ENCODE measurements at regions not wholly inside any gene's neighbourhood (a gene's known extent, or its start where the extent isn't known, plus 50 kb on each side); places are given as distances from the start of the nearest gene placed in this dataset.

DNA sequence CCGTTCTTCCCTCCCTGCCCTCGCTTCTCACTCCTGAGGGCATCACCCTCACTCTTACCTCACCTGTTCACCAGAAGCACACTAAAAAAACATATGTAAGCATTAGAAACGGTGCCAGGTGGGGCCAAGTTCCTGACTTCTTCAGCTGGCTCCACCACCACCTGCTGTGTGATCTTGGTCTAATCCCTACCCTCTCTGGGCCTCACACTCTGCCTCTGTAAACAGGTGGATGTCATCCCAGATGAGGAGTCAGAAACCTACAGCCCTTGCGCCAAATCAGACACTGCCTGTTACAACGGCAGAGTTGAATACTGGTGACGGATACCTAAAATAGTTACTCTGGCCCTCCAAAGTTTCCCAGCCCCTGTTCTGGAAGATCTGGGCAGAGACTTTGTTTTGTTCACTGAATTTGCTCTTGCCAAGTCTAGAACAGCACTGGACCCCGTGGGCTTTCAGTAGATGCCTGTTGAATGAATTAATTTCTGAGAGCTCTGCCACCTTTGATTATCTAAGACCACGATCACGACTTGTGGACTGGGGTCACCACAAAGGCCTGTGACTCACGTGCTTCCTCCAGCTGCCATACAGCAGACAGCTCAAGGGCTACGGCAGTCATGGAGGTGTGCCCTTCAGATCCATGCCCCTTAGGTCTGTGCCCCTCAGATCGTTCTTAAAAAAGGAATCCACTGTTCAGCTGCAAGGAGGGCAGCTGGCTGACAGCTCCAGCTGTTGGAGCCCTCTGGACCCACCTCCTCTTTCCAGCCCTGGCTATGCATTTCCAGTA lies 71.9 kb downstream of the GSC start:
- TF ChIP-seq, protein P1, sequence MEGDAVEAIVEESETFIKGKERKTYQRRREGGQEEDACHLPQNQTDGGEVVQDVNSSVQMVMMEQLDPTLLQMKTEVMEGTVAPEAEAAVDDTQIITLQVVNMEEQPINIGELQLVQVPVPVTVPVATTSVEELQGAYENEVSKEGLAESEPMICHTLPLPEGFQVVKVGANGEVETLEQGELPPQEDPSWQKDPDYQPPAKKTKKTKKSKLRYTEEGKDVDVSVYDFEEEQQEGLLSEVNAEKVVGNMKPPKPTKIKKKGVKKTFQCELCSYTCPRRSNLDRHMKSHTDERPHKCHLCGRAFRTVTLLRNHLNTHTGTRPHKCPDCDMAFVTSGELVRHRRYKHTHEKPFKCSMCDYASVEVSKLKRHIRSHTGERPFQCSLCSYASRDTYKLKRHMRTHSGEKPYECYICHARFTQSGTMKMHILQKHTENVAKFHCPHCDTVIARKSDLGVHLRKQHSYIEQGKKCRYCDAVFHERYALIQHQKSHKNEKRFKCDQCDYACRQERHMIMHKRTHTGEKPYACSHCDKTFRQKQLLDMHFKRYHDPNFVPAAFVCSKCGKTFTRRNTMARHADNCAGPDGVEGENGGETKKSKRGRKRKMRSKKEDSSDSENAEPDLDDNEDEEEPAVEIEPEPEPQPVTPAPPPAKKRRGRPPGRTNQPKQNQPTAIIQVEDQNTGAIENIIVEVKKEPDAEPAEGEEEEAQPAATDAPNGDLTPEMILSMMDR (IDR thresholded peaks at IDR 0.05; ENCODE audit: low read length) = no peak
- no peak for TF ChIP-seq EZH2 (optimal IDR thresholded peaks at IDR 0.05; ENCODE audit: low read depth, low read length)

All from MM.1S (cell line).